ENCODE measurements at regions not wholly inside any gene's neighbourhood (a gene's known extent, or its start where the extent isn't known, plus 50 kb on each side); places are given as distances from the start of the nearest gene placed in this dataset.
"Not testable (repeated sequence)": the region's sequence is repeated elsewhere in the genome, so short reads cannot be mapped to it uniquely, and the experiment has no call there.

GRCh38 chrX:40834225-40834624 lies 98.9 kb upstream of the MED14 start:
- Mint-ChIP-seq H3K36me3 (no peaks in the 10 kb centered on the region), H3K4me1 (no peaks in the 10 kb centered on the region), H3K27ac (no peak overlapping the region), H3K9me3 (no peaks in the 10 kb centered on the region), H3K27me3 (no peaks in the 10 kb centered on the region), H3K4me3 (no peak overlapping the region)
- no peak for DNase-seq
- CTCF ChIA-PET: no interaction called here

DNA sequence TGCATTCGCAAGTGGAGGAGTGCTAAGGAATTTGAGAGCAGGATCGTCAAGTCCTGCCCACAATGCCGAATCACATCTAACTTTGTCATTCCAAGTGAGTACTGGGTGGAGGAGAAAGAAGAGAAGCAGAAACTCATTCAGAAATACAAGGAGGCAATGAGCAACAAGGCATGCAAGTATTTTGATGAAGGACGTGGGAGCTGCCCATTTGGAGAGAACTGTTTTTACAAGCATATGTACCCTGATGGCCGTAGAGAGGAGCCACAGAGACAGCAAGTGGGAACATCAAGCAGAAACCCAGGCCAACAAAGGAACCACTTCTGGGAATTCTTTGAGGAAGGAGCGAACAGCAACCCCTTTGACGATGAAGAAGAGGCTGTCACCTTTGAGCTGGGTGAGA lies 100.2 kb upstream of the MED14 start:
- Mint-ChIP-seq H3K4me3 (no peak overlapping the region), H3K36me3 (no peaks in the 10 kb centered on the region), H3K9me3 (peaks cover 5% of the 10 kb centered on the region), H3K27ac (no peak overlapping the region), H3K27me3 (peaks cover 4% of the 10 kb centered on the region), H3K4me1 (no peaks in the 10 kb centered on the region)
- CTCF ChIA-PET: no interaction called here
- DNase-seq: no peak

DNA sequence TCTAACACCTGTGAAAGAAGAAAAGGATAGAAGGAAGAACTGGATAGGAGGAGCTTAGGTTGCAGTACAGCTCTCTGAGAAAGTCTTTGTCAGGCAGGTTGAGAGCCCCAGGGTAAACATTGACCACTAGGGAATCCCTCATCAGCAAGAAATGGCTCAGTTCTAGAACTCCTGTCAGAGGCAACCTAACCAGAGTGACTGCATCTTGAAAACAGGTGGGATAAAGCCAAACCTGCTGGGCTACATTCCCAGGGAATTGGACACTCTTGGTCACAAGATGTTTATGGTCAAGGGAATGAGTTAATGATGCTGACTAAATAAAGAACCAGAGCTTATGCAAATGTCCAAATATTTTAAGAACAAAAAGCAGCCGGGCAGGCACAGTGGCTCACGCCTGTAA lies 108.3 kb upstream of the MED14 start:
- Mint-ChIP-seq H3K9me3 (peaks cover 13% of the 10 kb centered on the region), H3K4me1 (no peaks in the 10 kb centered on the region), H3K36me3 (no peaks in the 10 kb centered on the region), H3K27me3 (peaks cover 4% of the 10 kb centered on the region), H3K4me3 (no peak overlapping the region), H3K27ac (peak overlapping the region; percentile 64)
- CTCF ChIA-PET: no interaction called here
- DNase-seq: no peak

- Mint-ChIP-seq H3K27me3 (peaks cover 4% of the 10 kb centered on the region), H3K4me3 (no peak overlapping the region), H3K4me1 (no peaks in the 10 kb centered on the region), H3K36me3 (no peaks in the 10 kb centered on the region), H3K9me3 (peaks cover 13% of the 10 kb centered on the region), H3K27ac (no peak overlapping the region)
- DNase-seq: no peak
- CTCF ChIA-PET: no interaction called here
Observed at GRCh38 chrX:40844471-40844870, 109.1 kb upstream of the MED14 start.

GRCh38 chrX:40845331-40845911 lies 110.1 kb upstream of the MED14 start:
- DNase-seq: no peak
- CTCF ChIA-PET: no interaction called here
- Mint-ChIP-seq H3K4me1 (no peaks in the 10 kb centered on the region), H3K27ac (no peak overlapping the region), H3K4me3 (no peak overlapping the region), H3K36me3 (no peaks in the 10 kb centered on the region), H3K9me3 (peaks cover 9% of the 10 kb centered on the region), H3K27me3 (peaks cover 1% of the 10 kb centered on the region)

DNA sequence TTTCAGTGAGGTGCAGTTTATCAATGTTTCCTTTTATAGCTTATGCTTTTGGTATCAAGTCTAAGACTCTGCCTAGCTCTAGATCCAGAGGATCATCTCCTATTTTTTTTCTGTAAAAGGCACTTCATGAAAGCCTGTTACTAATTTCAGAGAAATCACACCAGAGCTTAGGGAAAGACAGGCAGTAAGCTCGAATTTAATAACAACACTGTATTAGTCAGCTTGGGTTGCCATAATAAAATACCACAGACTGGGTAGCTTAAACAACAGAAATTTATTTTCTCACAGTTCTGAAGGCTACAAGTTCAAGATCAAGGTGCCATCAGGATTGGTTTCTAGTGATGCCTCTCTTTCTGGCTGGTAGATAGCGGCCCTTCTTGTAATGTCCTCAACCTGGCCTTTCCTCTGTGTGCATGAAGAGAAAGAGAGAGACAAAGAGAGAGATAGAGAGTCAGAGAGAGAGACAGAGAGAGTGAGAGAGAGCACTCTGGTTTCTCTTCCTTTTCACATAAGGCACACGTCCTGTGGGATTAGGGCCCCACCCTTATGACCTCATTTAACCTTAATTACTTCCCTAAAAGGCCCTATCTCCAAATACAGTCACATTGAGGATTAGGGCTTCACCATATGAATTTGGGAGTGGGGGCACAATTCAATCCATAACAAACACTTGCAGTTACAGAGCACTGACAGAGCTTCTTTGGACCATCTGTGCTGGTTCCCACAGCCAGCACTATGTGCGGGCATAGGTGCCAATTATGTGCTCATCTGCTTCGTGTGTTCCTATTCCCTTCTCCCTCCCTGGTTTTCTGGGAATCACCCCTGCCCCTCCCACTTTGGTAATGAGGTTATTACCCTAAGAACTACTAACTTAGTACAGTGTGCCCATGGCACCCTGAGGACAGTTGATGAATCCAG lies 114.8 kb upstream of the MED14 start:
- H3K27me3 Mint-ChIP-seq: no peaks in the 10 kb centered on the region
- no peaks in the 10 kb centered on the region for H3K9me3 Mint-ChIP-seq
- H3K4me3 Mint-ChIP-seq: no peak overlapping the region
- DNase-seq: no peak
- H3K27ac Mint-ChIP-seq: no peak overlapping the region
- H3K4me1 Mint-ChIP-seq: no peaks in the 10 kb centered on the region
- no peaks in the 10 kb centered on the region for H3K36me3 Mint-ChIP-seq
- CTCF ChIA-PET: no interaction called here

DNA sequence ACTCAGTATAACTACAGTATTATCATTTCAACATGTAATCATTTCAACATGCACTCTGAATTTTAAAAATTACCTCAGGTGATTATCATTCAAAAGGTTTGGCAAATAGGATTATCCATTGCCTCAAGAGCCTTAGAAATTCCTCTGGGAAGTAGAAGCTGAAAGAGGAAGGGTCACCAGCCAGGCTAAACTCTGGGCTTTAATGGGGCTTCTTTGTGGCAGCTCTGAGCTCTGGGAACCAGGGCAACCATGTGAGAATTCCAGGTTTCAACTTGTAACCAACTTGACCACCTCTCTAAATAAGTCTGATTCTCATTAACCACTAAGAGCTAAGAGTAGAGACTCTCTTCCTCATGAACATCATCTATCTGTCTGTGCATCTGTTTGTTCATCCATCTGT lies 117.2 kb upstream of the MED14 start:
- Mint-ChIP-seq H3K4me3 (no peak overlapping the region), H3K36me3 (no peaks in the 10 kb centered on the region), H3K9me3 (no peaks in the 10 kb centered on the region), H3K4me1 (no peaks in the 10 kb centered on the region), H3K27me3 (no peaks in the 10 kb centered on the region), H3K27ac (no peak overlapping the region)
- no peak for DNase-seq
- CTCF ChIA-PET: no interaction called here

DNA sequence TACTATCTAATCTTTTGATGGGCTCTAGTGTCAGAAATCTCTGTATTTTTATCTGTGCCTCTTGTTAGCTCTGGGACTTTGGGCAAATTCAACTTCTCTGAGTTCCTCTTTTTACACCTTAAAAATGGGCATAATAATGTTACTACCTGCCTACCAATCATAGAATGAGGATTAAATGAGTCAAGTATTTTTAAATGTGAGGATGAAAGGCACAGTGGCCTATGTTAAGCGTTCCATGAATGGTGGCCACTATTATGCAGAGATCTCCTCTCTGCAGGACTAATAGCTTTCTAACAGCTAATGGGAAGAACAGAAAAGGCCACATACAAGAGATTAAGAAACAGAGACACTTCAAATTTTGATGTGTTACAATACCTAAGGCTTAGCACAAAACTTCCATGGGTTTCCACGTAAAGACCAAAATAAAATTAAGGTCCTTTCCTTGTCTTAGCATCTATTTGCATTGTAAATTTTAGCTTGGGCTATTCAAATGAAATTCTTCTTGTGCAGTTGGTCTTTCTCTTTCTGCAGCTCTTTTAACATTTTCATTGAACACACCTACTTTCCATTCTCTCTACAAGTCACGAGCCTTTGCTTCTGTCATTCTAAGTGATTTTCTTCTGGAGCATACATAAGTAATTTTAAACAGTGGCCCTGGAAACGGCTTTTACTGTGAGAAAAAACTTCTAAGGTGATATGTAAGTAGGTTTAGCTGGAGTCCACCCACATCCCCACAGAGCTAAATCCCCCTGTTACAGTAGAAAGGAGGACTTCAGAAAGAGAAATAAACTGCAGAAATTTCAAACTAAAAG lies 117.9 kb upstream of the MED14 start:
- no peak for DNase-seq
- CTCF ChIA-PET: no interaction called here
- no peaks in the 10 kb centered on the region for H3K27me3 Mint-ChIP-seq
- H3K27ac Mint-ChIP-seq: no peak overlapping the region
- H3K4me1 Mint-ChIP-seq: no peaks in the 10 kb centered on the region
- H3K36me3 Mint-ChIP-seq: no peaks in the 10 kb centered on the region
- no peaks in the 10 kb centered on the region for H3K9me3 Mint-ChIP-seq
- H3K4me3 Mint-ChIP-seq: no peak overlapping the region

DNA sequence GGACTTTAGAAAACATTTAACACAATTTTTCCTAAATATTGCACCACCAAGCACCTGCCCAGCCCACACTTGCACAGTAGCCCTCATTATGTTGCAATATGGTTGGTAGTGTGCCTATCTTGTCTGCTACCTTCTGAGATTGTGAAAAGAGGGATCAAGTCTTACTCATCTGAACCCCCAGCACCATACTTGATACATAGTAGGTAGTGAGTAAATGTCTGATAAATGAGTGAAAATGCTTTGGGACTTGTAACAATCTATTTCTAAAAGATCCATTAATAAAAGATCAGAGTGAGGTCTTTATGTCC lies 118.4 kb upstream of the MED14 start:
- Mint-ChIP-seq H3K4me1 (no peaks in the 10 kb centered on the region), H3K36me3 (no peaks in the 10 kb centered on the region), H3K9me3 (no peaks in the 10 kb centered on the region), H3K27me3 (no peaks in the 10 kb centered on the region), H3K4me3 (no peak overlapping the region), H3K27ac (no peak overlapping the region)
- CTCF ChIA-PET: no interaction called here
- no peak for DNase-seq

- Mint-ChIP-seq H3K4me1 (no peaks in the 10 kb centered on the region), H3K9me3 (no peaks in the 10 kb centered on the region), H3K4me3 (no peak overlapping the region), H3K27ac (no peak overlapping the region), H3K27me3 (no peaks in the 10 kb centered on the region), H3K36me3 (no peaks in the 10 kb centered on the region)
- CTCF ChIA-PET: no interaction called here
- DNase-seq: no peak
Observed at GRCh38 chrX:40854242-40854641, 118.9 kb upstream of the MED14 start.

DNA sequence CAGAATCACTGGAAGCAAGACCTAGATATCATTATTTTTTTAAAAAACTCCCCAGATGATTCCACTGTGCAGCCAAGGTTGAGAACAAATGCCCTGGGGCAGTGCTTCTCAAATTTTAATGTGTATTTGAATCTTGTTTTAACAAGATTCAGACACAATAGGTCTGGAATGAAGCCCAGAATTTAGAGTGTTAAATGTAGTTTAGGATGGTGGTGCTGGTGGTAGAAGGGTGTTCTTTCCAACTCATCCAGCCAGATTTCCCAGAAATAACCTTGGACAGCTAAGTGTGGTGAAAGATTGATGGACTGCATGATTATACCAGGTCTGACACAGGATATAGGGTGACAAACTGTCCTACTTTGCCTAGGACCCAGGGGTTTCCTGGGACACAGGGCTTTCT lies 120.1 kb upstream of the MED14 start:
- no peaks in the 10 kb centered on the region for H3K4me1 Mint-ChIP-seq
- H3K36me3 Mint-ChIP-seq: no peaks in the 10 kb centered on the region
- no peak for DNase-seq
- H3K9me3 Mint-ChIP-seq: no peaks in the 10 kb centered on the region
- CTCF ChIA-PET: no interaction called here
- no peak overlapping the region for H3K4me3 Mint-ChIP-seq
- no peaks in the 10 kb centered on the region for H3K27me3 Mint-ChIP-seq
- no peak overlapping the region for H3K27ac Mint-ChIP-seq

DNA sequence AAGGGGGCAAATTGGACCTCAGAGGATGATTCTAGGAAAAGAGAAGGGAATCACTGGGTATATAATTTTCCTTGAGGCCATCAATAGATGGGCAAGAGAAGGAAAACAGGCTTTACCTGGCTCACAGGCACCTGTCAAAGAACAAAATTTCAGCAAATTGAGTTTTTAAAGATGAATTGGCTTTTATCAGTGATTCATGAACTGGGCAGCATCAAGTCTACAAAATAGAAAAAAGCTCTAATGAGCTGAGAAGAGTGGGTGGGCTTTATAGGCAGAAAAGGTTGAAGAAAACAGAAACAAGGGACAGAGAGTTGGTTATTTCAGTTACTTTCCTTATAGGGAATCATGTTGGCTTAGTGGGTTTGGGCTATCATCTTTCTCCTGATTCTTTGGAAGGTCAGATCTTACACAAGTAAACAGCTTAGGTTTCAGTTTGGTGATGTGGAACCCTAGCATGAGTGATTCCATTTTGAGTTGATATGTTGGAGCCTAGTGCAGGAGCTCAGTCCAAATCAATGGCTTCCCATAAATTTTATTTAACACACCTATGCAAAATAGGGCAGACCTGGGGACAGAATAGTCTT lies 120.7 kb upstream of the MED14 start:
- no peak overlapping the region for H3K27ac Mint-ChIP-seq
- CTCF ChIA-PET: no interaction called here

DNA sequence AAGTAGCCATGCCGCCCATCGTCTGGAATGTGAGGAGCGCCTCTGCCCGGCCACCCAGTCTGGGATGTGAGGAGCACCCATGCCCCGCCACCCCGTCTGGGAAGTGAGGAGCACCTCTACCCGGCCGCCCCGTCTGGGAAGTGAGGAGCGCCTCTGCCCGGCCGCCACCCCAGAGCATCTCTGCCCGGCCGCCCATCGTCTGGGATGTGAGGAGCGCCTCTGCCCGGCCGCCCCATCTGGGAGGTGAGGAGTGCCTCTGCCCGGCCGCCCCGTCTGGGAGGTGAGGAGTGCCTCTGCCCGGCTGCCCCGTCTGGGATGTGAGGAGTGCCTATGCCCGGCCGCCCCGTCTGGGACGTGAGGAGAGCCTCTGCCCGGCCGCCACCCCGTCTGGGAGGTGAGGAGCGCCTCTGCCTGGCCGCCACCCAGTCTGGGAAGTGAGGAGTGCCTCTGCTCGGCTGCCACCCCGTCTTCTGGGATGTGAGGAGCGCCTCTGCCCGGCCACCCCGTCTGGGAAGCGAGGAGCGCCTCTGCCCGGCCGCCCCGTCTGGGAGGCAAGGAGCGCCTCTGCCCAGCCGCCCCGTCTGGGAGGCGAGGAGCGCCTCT lies 126.7 kb upstream of the MED14 start:
- H3K4me3 Mint-ChIP-seq, H3K27ac Mint-ChIP-seq, H3K27me3 Mint-ChIP-seq, DNase-seq, H3K4me1 Mint-ChIP-seq, CTCF ChIA-PET, H3K36me3 Mint-ChIP-seq, H3K9me3 Mint-ChIP-seq: not testable (repeated sequence)

More for the DNA sequence above, 120.7 kb upstream of the MED14 start:
- Mint-ChIP-seq H3K9me3 (no peaks in the 10 kb centered on the region), H3K27me3 (no peaks in the 10 kb centered on the region), H3K36me3 (no peaks in the 10 kb centered on the region), H3K4me3 (no peak overlapping the region), H3K4me1 (no peaks in the 10 kb centered on the region)
- no peak for DNase-seq

GRCh38 chrX:40863260-40863659 lies 127.9 kb upstream of the MED14 start:
- H3K4me1 Mint-ChIP-seq, H3K27ac Mint-ChIP-seq, H3K9me3 Mint-ChIP-seq, H3K4me3 Mint-ChIP-seq, DNase-seq, CTCF ChIA-PET, H3K27me3 Mint-ChIP-seq, H3K36me3 Mint-ChIP-seq: not testable (repeated sequence)

Data from activated naive CD4-positive, alpha-beta T cell treated with anti-CD3 and anti-CD28 coated beads, Interleukin-2, amount 10 ng/mL, durations not matched to agents 7 days and 5 days (primary cell).